RKO (cell line): ENCODE measurements at regions not wholly inside any gene's neighbourhood (a gene's known extent, or its start where the extent isn't known, plus 50 kb on each side); places are given as distances from the start of the nearest gene placed in this dataset.

Source experiments
- DNase-seq: peaks from one replicate; pipeline ENCODE4 v3.0.0-alpha.2; 2016; ENCODE audit warnings: low spot score

- no peak for DNase-seq
Measured at GRCh38 chr10:130560116-130560515, 423.9 kb downstream of the GLRX3 start.

- DNase-seq: no peak
Measured at GRCh38 chr10:130560573-130560972, 424.4 kb downstream of the GLRX3 start.

- no peak for DNase-seq
Measured at GRCh38 chr10:130561681-130562080, 425.5 kb downstream of the GLRX3 start.

- no peak for DNase-seq
Measured at GRCh38 chr10:130567011-130567410, 430.8 kb downstream of the GLRX3 start.

GRCh38 chr10:130567436-130567835 lies 431.2 kb downstream of the GLRX3 start:
- DNase-seq: no peak

- no peak for DNase-seq
Measured at GRCh38 chr10:130568246-130568645, 432.1 kb downstream of the GLRX3 start.

- no peak for DNase-seq
Measured at GRCh38 chr10:130570074-130570473, 433.9 kb downstream of the GLRX3 start.

GRCh38 chr10:130571674-130572073 lies 435.5 kb downstream of the GLRX3 start:
- DNase-seq: no peak

- no peak for DNase-seq
Measured at GRCh38 chr10:130573446-130573845, 437.3 kb downstream of the GLRX3 start.

- no peak for DNase-seq
Measured at GRCh38 chr10:130575756-130576285, 439.6 kb downstream of the GLRX3 start.

- no peak for DNase-seq
Measured at GRCh38 chr10:130576427-130576826, 440.2 kb downstream of the GLRX3 start.

GRCh38 chr10:130577039-130577438 lies 440.8 kb downstream of the GLRX3 start:
- DNase-seq: no peak

GRCh38 chr10:130578532-130579289 lies 442.5 kb downstream of the GLRX3 start:
- no peak for DNase-seq

GRCh38 chr10:130579913-130580312 lies 443.7 kb downstream of the GLRX3 start:
- DNase-seq: no peak

GRCh38 chr10:130580975-130581374 lies 444.8 kb downstream of the GLRX3 start:
- no peak for DNase-seq

GRCh38 chr10:130587718-130588117 lies 451.5 kb downstream of the GLRX3 start:
- DNase-seq: no peak

- DNase-seq: no peak
Measured at GRCh38 chr10:130606001-130606405, 469.8 kb downstream of the GLRX3 start.

- DNase-seq: no peak
Measured at GRCh38 chr10:130607366-130607765, 471.2 kb downstream of the GLRX3 start.

GRCh38 chr10:130611239-130611638 lies 475.0 kb downstream of the GLRX3 start:
- no peak for DNase-seq

GRCh38 chr10:130615457-130615856 lies 479.3 kb downstream of the GLRX3 start:
- DNase-seq: no peak

GRCh38 chr10:130617985-130618384 lies 481.8 kb downstream of the GLRX3 start:
- no peak for DNase-seq

GRCh38 chr10:130618647-130619046 lies 482.5 kb downstream of the GLRX3 start:
- DNase-seq: no peak

GRCh38 chr10:130621231-130621775 lies 485.1 kb downstream of the GLRX3 start:
- no peak for DNase-seq
